ENCODE measurements at regions not wholly inside any gene's neighbourhood (a gene's known extent, or its start where the extent isn't known, plus 50 kb on each side); places are given as distances from the start of the nearest gene placed in this dataset.

DNA sequence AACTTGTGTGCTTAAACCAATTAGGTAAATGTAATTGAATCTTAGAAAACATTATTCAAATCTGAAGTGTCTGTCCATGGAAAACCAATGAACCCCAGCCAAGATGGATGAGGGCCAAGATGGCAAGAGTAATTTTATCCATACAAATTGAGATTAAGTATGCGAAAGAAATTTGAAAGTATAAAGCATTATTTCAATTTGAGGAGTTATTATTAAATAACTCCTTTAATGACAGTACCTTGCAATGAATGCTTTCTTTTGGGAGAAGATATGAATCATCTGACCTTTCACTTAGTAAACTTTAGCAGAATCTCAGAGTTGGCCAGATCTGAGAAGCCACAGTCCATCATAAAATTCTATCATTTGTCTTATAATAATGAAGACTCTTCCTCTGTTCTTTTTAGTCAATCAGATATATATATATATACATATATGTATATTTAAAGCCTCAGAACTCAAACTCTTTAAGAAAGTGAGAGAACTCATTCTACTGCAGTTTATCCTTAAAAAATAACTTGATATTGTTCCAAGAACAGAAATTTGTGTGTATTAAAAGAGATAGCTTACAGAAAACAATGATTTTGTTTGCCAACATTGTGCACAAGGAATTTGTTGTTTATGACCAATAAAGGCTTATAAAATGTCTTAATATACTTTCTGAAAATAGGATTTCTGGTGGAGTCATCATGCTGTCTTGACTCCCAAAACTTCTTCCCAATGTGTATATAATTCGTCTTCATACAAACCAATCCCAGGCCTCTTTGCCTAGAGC, 434.8 kb upstream of the THBS1 start:
- Histone ChIP-seq H3K9me3 (ENCODE audit: control insufficient read depth, low read length) (no peaks in the 10 kb centered on the region), H3K36me3 (ENCODE audit: control insufficient read depth, insufficient read depth, low read length) (no peaks in the 10 kb centered on the region), H3K4me1 (ENCODE audit: control insufficient read depth, insufficient read depth, low read length) (no peaks in the 10 kb centered on the region), H3K4me3 (ENCODE audit: insufficient read depth, low read depth, low read length) (no peak overlapping the region), H3K27ac (ENCODE audit: insufficient read depth, low read depth, low read length, poor library complexity, severe bottlenecking) (no peak overlapping the region), H3K27me3 (ENCODE audit: control insufficient read depth, insufficient read depth, low read length, poor library complexity, severe bottlenecking) (no peaks in the 10 kb centered on the region)
- WGBS, 2 experiments: 92% methylated on average over 2 of the region's 2 CpGs; no CpG with 5 or more reads in 1 of the 2 experiments

GRCh38 chr15:39149636-39150150, 431.2 kb upstream of the THBS1 start:
- 85 to 89% methylated on average over 1 of the region's 1 CpG for WGBS, 2 experiments
- H3K9me3 ChIP-seq (ENCODE audit: control insufficient read depth, low read length): no peaks in the 10 kb centered on the region
- no peak overlapping the region for H3K27ac ChIP-seq (ENCODE audit: insufficient read depth, low read depth, low read length, poor library complexity, severe bottlenecking)
- H3K36me3 ChIP-seq (ENCODE audit: control insufficient read depth, insufficient read depth, low read length): no peaks in the 10 kb centered on the region
- H3K4me3 ChIP-seq (ENCODE audit: insufficient read depth, low read depth, low read length): no peak overlapping the region
- H3K27me3 ChIP-seq (ENCODE audit: control insufficient read depth, insufficient read depth, low read length, poor library complexity, severe bottlenecking): no peaks in the 10 kb centered on the region
- no peaks in the 10 kb centered on the region for H3K4me1 ChIP-seq (ENCODE audit: control insufficient read depth, insufficient read depth, low read length)

GRCh38 chr15:39151545-39151944, 429.3 kb upstream of the THBS1 start:
- no peaks in the 10 kb centered on the region for H3K36me3 ChIP-seq (ENCODE audit: control insufficient read depth, insufficient read depth, low read length)
- H3K4me3 ChIP-seq (ENCODE audit: insufficient read depth, low read depth, low read length): no peak overlapping the region
- H3K27me3 ChIP-seq (ENCODE audit: control insufficient read depth, insufficient read depth, low read length, poor library complexity, severe bottlenecking): no peaks in the 10 kb centered on the region
- H3K4me1 ChIP-seq (ENCODE audit: control insufficient read depth, insufficient read depth, low read length): no peaks in the 10 kb centered on the region
- no peaks in the 10 kb centered on the region for H3K9me3 ChIP-seq (ENCODE audit: control insufficient read depth, low read length)
- H3K27ac ChIP-seq (ENCODE audit: insufficient read depth, low read depth, low read length, poor library complexity, severe bottlenecking): no peak overlapping the region
- WGBS, 2 experiments: 87 to 100% methylated on average over 1 to 2 of the region's 2 CpGs

DNA sequence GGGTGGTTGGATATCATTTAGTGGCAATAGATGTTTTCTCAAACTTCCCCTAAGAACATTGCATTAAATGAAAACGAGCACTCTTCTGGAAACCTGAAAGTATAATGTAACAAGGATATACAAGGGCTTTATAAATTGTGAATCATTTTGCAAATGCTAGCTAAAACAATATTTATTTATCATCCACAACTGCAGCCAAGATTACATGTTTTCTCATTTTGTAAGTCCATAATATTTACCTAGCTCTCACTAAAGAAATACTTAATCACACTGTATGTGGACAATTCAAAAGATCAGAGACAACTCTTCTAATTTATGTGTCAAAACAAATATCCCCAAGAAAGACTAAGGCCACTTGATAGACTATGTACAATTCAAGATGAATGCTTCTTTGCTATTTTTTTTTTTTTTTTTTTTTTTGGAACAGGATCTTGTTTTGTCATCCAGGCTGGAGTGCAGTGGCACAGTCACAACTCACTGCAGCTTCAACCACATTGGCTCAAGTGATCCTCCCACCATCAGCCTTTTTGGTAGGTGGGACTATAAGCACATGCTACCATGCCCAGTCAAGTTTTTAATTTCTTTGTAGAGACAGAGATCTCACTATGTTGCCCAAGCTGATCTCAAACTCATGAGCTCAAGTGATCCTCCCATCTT, 427.7 kb upstream of the THBS1 start:
- WGBS, 2 experiments: no CpG with 5 or more reads among the region's 1 CpG
- no peak overlapping the region for H3K4me3 ChIP-seq (ENCODE audit: insufficient read depth, low read depth, low read length)
- no peaks in the 10 kb centered on the region for H3K9me3 ChIP-seq (ENCODE audit: control insufficient read depth, low read length)
- peaks cover 3% of the 10 kb centered on the region for H3K4me1 ChIP-seq (ENCODE audit: control insufficient read depth, insufficient read depth, low read length)
- H3K27ac ChIP-seq (ENCODE audit: insufficient read depth, low read depth, low read length, poor library complexity, severe bottlenecking): no peak overlapping the region
- no peaks in the 10 kb centered on the region for H3K36me3 ChIP-seq (ENCODE audit: control insufficient read depth, insufficient read depth, low read length)
- H3K27me3 ChIP-seq (ENCODE audit: control insufficient read depth, insufficient read depth, low read length, poor library complexity, severe bottlenecking): no peaks in the 10 kb centered on the region

GRCh38 chr15:39153716-39154115, 427.2 kb upstream of the THBS1 start:
- Histone ChIP-seq H3K9me3 (ENCODE audit: control insufficient read depth, low read length) (no peaks in the 10 kb centered on the region), H3K27me3 (ENCODE audit: control insufficient read depth, insufficient read depth, low read length, poor library complexity, severe bottlenecking) (no peaks in the 10 kb centered on the region), H3K4me1 (ENCODE audit: control insufficient read depth, insufficient read depth, low read length) (peaks cover 3% of the 10 kb centered on the region), H3K4me3 (ENCODE audit: insufficient read depth, low read depth, low read length) (no peak overlapping the region), H3K36me3 (ENCODE audit: control insufficient read depth, insufficient read depth, low read length) (no peaks in the 10 kb centered on the region), H3K27ac (ENCODE audit: insufficient read depth, low read depth, low read length, poor library complexity, severe bottlenecking) (no peak overlapping the region)
- WGBS, 2 experiments: 97% methylated on average over 2 of the region's 2 CpGs

DNA sequence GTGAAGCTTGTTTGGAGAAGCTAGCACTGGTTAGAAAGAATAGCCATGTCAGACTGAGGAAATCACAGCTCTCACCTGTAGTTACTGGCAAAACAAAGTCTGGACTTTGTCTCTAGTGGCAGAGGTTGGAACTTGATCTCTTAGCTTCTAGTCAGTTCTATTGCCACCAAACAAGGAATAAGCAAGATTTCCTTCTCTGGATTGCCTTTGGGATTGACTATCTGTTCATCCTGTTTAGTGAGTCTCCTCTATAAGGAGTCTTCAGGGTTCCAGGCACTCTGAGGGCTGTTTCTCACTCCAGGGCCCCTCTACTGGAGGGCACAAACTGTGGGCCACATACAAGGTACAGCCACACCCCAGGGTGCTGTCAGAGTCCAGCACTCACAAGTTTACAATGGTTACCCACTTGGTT, 426.6 kb upstream of the THBS1 start:
- no peak overlapping the region for H3K4me3 ChIP-seq (ENCODE audit: insufficient read depth, low read depth, low read length)
- no peaks in the 10 kb centered on the region for H3K27me3 ChIP-seq (ENCODE audit: control insufficient read depth, insufficient read depth, low read length, poor library complexity, severe bottlenecking)
- no peak overlapping the region for H3K27ac ChIP-seq (ENCODE audit: insufficient read depth, low read depth, low read length, poor library complexity, severe bottlenecking)
- peaks cover 3% of the 10 kb centered on the region for H3K4me1 ChIP-seq (ENCODE audit: control insufficient read depth, insufficient read depth, low read length)
- no peaks in the 10 kb centered on the region for H3K9me3 ChIP-seq (ENCODE audit: control insufficient read depth, low read length)
- no peaks in the 10 kb centered on the region for H3K36me3 ChIP-seq (ENCODE audit: control insufficient read depth, insufficient read depth, low read length)

- no peak overlapping the region for H3K27ac ChIP-seq (ENCODE audit: insufficient read depth, low read depth, low read length, poor library complexity, severe bottlenecking)
- 89 to 91% methylated on average over 4 of the region's 4 CpGs for WGBS, 2 experiments
- peaks cover 3% of the 10 kb centered on the region for H3K4me1 ChIP-seq (ENCODE audit: control insufficient read depth, insufficient read depth, low read length)
- no peaks in the 10 kb centered on the region for H3K27me3 ChIP-seq (ENCODE audit: control insufficient read depth, insufficient read depth, low read length, poor library complexity, severe bottlenecking)
- H3K36me3 ChIP-seq (ENCODE audit: control insufficient read depth, insufficient read depth, low read length): no peaks in the 10 kb centered on the region
- H3K4me3 ChIP-seq (ENCODE audit: insufficient read depth, low read depth, low read length): no peak overlapping the region
- no peaks in the 10 kb centered on the region for H3K9me3 ChIP-seq (ENCODE audit: control insufficient read depth, low read length)
Observed at GRCh38 chr15:39154776-39155175, 426.1 kb upstream of the THBS1 start.

GRCh38 chr15:39156166-39156565, 424.7 kb upstream of the THBS1 start:
- 90 to 93% methylated on average over 1 of the region's 1 CpG for WGBS, 2 experiments
- H3K27ac ChIP-seq (ENCODE audit: insufficient read depth, low read depth, low read length, poor library complexity, severe bottlenecking): no peak overlapping the region
- no peaks in the 10 kb centered on the region for H3K27me3 ChIP-seq (ENCODE audit: control insufficient read depth, insufficient read depth, low read length, poor library complexity, severe bottlenecking)
- H3K4me3 ChIP-seq (ENCODE audit: insufficient read depth, low read depth, low read length): no peak overlapping the region
- H3K9me3 ChIP-seq (ENCODE audit: control insufficient read depth, low read length): no peaks in the 10 kb centered on the region
- H3K36me3 ChIP-seq (ENCODE audit: control insufficient read depth, insufficient read depth, low read length): no peaks in the 10 kb centered on the region
- peaks cover 3% of the 10 kb centered on the region for H3K4me1 ChIP-seq (ENCODE audit: control insufficient read depth, insufficient read depth, low read length)

GRCh38 chr15:39156646-39157250, 424.1 kb upstream of the THBS1 start:
- Histone ChIP-seq H3K27ac (ENCODE audit: insufficient read depth, low read depth, low read length, poor library complexity, severe bottlenecking) (no peak overlapping the region), H3K27me3 (ENCODE audit: control insufficient read depth, insufficient read depth, low read length, poor library complexity, severe bottlenecking) (no peaks in the 10 kb centered on the region), H3K9me3 (ENCODE audit: control insufficient read depth, low read length) (no peaks in the 10 kb centered on the region), H3K4me3 (ENCODE audit: insufficient read depth, low read depth, low read length) (no peak overlapping the region), H3K36me3 (ENCODE audit: control insufficient read depth, insufficient read depth, low read length) (no peaks in the 10 kb centered on the region), H3K4me1 (ENCODE audit: control insufficient read depth, insufficient read depth, low read length) (peaks cover 3% of the 10 kb centered on the region)
- 81 to 83% methylated on average over 2 of the region's 2 CpGs for WGBS, 2 experiments

GRCh38 chr15:39157882-39158281, 423.0 kb upstream of the THBS1 start:
- no peak overlapping the region for H3K27ac ChIP-seq (ENCODE audit: insufficient read depth, low read depth, low read length, poor library complexity, severe bottlenecking)
- H3K4me1 ChIP-seq (ENCODE audit: control insufficient read depth, insufficient read depth, low read length): peaks cover 3% of the 10 kb centered on the region
- H3K27me3 ChIP-seq (ENCODE audit: control insufficient read depth, insufficient read depth, low read length, poor library complexity, severe bottlenecking): no peaks in the 10 kb centered on the region
- H3K4me3 ChIP-seq (ENCODE audit: insufficient read depth, low read depth, low read length): no peak overlapping the region
- no peaks in the 10 kb centered on the region for H3K9me3 ChIP-seq (ENCODE audit: control insufficient read depth, low read length)
- no peaks in the 10 kb centered on the region for H3K36me3 ChIP-seq (ENCODE audit: control insufficient read depth, insufficient read depth, low read length)
- 67 to 90% methylated on average over 1 of the region's 1 CpG for WGBS, 2 experiments
